ENCODE measurements at regions not wholly inside any gene's neighbourhood (a gene's known extent, or its start where the extent isn't known, plus 50 kb on each side); places are given as distances from the start of the nearest gene placed in this dataset.

DNA sequence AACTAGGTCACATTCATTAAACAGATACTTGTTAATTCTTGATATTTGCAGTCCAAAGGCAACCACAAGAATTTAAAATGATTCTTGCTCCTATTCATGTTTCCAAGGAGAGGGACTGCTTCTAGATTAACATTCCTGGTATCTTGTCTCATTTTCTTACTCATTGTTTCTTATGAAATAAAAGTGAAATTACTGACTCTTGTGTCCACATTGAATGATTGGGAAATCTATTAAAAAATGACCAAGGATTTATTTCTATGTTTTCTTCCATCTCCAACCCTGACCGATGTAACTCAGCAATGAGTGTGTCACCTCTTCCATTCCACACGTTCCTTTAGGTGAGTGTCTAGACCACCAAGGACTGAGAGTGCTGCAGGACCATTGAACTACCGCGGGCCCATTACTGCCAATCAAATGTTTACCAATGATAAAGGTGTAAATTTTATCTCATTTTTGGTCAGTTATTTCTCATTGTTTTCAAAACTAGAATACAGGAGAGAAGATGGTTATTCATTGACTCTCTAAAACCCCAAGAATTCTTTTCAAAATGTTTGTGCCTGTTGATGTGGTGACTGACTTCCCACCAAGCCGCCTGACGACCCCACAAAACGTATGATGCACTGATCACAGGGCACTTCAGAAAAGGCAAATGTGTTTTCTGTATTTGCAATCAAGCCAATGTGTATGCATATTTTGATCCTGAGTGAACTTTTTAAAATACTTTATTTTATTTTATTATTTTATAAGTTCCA is 414.6 kb upstream of the PTBP2 start:
- H3K4me1 ChIP-seq (ENCODE audit: control insufficient read depth in 4 of 4, insufficient read depth in 4 of 4, low read length in 3 of 4): peaks cover 0 to 4% (median 4%) of the 10 kb centered on the region in 4 donors
- H3K9me3 ChIP-seq (ENCODE audit: control insufficient read depth in 4 of 4, low read length in 3 of 4): no peaks in the 10 kb centered on the region
- H3K27ac ChIP-seq (ENCODE audit: low read depth in 1 of 2, low read length in 2 of 2): no peak overlapping the region
- DNase-seq (ENCODE audit: low spot score): no peak
- no peaks in the 10 kb centered on the region for H3K36me3 ChIP-seq (ENCODE audit: control insufficient read depth in 4 of 4, insufficient read depth in 3 of 4, low read depth in 1 of 4, low read length in 3 of 4)
- 93% methylated on average over 7 of the region's 7 CpGs for WGBS
- H3K27me3 ChIP-seq (ENCODE audit: control insufficient read depth in 4 of 4, insufficient read depth in 4 of 4, low read length in 3 of 4): no peaks in the 10 kb centered on the region
- TF ChIP-seq, protein P1, sequence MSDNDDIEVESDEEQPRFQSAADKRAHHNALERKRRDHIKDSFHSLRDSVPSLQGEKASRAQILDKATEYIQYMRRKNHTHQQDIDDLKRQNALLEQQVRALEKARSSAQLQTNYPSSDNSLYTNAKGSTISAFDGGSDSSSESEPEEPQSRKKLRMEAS (IDR thresholded peaks at IDR 0.05): no peak
- H3K9ac ChIP-seq (ENCODE audit: low read depth in 1 of 2, low read length in 2 of 2): no peak overlapping the region
- H3K4me3 ChIP-seq (ENCODE audit: low read depth in 1 of 3, low read length in 3 of 3): no peak overlapping the region

DNA sequence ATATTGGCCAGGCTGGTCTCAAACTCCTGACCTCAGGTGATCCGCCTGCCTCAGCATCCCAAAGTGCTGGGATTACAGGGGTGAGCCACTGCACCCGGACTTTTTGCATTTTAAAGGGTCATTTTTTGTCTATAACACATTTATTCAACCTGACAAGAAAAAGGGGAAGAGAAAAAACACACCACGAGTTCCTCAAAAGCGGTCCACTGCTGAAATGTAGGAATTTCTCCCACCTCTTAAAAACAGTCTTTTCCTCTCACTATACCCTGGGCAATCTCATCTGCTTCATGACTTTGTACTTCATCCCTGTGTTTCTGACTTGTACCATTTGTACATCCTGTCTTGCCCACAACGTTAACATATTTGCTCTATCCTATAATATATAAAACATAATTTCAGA is 413.3 kb upstream of the PTBP2 start:
- 78% methylated on average over 5 of the region's 5 CpGs for WGBS
- H3K9me3 ChIP-seq (ENCODE audit: control insufficient read depth in 4 of 4, low read length in 3 of 4): no peaks in the 10 kb centered on the region
- H3K36me3 ChIP-seq (ENCODE audit: control insufficient read depth in 4 of 4, insufficient read depth in 3 of 4, low read depth in 1 of 4, low read length in 3 of 4): no peaks in the 10 kb centered on the region
- H3K4me3 ChIP-seq (ENCODE audit: low read depth in 1 of 3, low read length in 3 of 3): no peak overlapping the region
- H3K27me3 ChIP-seq (ENCODE audit: control insufficient read depth in 4 of 4, insufficient read depth in 4 of 4, low read length in 3 of 4): no peaks in the 10 kb centered on the region
- DNase-seq (ENCODE audit: low spot score): no peak
- peaks cover 0 to 4% (median 4%) of the 10 kb centered on the region in 4 donors for H3K4me1 ChIP-seq (ENCODE audit: control insufficient read depth in 4 of 4, insufficient read depth in 4 of 4, low read length in 3 of 4)
- TF ChIP-seq, protein P2, sequence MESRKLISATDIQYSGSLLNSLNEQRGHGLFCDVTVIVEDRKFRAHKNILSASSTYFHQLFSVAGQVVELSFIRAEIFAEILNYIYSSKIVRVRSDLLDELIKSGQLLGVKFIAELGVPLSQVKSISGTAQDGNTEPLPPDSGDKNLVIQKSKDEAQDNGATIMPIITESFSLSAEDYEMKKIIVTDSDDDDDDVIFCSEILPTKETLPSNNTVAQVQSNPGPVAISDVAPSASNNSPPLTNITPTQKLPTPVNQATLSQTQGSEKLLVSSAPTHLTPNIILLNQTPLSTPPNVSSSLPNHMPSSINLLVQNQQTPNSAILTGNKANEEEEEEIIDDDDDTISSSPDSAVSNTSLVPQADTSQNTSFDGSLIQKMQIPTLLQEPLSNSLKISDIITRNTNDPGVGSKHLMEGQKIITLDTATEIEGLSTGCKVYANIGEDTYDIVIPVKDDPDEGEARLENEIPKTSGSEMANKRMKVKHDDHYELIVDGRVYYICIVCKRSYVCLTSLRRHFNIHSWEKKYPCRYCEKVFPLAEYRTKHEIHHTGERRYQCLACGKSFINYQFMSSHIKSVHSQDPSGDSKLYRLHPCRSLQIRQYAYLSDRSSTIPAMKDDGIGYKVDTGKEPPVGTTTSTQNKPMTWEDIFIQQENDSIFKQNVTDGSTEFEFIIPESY (IDR thresholded peaks at IDR 0.05): no peak
- TF ChIP-seq NR2F2 (IDR thresholded peaks at IDR 0.05): no peak
- TF ChIP-seq TAF1 (conservative IDR thresholded peaks at IDR 0.05): no peak
- TF ChIP-seq, protein P3, sequence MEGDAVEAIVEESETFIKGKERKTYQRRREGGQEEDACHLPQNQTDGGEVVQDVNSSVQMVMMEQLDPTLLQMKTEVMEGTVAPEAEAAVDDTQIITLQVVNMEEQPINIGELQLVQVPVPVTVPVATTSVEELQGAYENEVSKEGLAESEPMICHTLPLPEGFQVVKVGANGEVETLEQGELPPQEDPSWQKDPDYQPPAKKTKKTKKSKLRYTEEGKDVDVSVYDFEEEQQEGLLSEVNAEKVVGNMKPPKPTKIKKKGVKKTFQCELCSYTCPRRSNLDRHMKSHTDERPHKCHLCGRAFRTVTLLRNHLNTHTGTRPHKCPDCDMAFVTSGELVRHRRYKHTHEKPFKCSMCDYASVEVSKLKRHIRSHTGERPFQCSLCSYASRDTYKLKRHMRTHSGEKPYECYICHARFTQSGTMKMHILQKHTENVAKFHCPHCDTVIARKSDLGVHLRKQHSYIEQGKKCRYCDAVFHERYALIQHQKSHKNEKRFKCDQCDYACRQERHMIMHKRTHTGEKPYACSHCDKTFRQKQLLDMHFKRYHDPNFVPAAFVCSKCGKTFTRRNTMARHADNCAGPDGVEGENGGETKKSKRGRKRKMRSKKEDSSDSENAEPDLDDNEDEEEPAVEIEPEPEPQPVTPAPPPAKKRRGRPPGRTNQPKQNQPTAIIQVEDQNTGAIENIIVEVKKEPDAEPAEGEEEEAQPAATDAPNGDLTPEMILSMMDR (IDR thresholded peaks at IDR 0.05; ENCODE audit: low read depth, low read length, missing input control): no peak
- TF ChIP-seq, protein P4, sequence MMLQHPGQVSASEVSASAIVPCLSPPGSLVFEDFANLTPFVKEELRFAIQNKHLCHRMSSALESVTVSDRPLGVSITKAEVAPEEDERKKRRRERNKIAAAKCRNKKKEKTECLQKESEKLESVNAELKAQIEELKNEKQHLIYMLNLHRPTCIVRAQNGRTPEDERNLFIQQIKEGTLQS (IDR thresholded peaks at IDR 0.05): no peak
- TF ChIP-seq EGR1 (IDR thresholded peaks at IDR 0.05; ENCODE audit: low read depth in 2 of 2): no peak
- TF ChIP-seq, protein P1 (IDR thresholded peaks at IDR 0.05): no peak
- no peak for TF ChIP-seq RAD21 (IDR thresholded peaks at IDR 0.05)
- no peak for TF ChIP-seq FOXA2 (IDR thresholded peaks at IDR 0.05)
- no peak for TF ChIP-seq FOXA1 (IDR thresholded peaks at IDR 0.05)
- no peak overlapping the region for H3K27ac ChIP-seq (ENCODE audit: low read depth in 1 of 2, low read length in 2 of 2)
- no peak overlapping the region for H3K9ac ChIP-seq (ENCODE audit: low read depth in 1 of 2, low read length in 2 of 2)

DNA sequence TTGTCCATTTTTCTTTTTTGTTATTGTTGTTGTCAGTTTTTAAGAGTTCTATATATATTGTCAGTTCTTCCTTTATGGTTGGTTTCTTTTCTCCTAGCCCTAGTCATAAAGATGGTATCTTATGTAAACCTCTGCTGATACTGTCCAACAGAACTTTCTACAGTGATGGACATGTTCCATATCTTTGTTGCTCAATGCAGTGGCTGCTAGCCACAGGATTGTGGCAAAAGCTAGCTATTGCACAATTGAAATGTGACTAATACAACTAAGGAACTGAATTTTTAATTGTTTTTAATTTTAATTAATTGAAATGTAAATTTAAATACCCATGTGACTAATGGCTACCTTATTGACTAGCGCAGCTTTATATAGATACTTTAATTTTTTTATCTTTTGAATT is 411.8 kb upstream of the PTBP2 start:
- Histone ChIP-seq H3K4me1 (ENCODE audit: control insufficient read depth in 4 of 4, insufficient read depth in 4 of 4, low read length in 3 of 4) (peaks cover 0 to 4% (median 4%) of the 10 kb centered on the region in 4 donors), H3K9me3 (ENCODE audit: control insufficient read depth in 4 of 4, low read length in 3 of 4) (no peaks in the 10 kb centered on the region), H3K27ac (ENCODE audit: low read depth in 1 of 2, low read length in 2 of 2) (no peak overlapping the region), H3K36me3 (ENCODE audit: control insufficient read depth in 4 of 4, insufficient read depth in 3 of 4, low read depth in 1 of 4, low read length in 3 of 4) (no peaks in the 10 kb centered on the region), H3K27me3 (ENCODE audit: control insufficient read depth in 4 of 4, insufficient read depth in 4 of 4, low read length in 3 of 4) (no peaks in the 10 kb centered on the region), H3K9ac (ENCODE audit: low read depth in 1 of 2, low read length in 2 of 2) (no peak overlapping the region), H3K4me3 (ENCODE audit: low read depth in 1 of 3, low read length in 3 of 3) (no peak overlapping the region)
- WGBS: 78% methylated on average over 1 of the region's 1 CpG
- no peak for DNase-seq (ENCODE audit: low spot score)
- TF ChIP-seq, protein P4 (IDR thresholded peaks at IDR 0.05): peak; percentile 72
- TF ChIP-seq YY1 (IDR thresholded peaks at IDR 0.05) (peak; percentile 84), RXRA (IDR thresholded peaks at IDR 0.05) (peak in 1 of 2 donors; percentile 59), HNF4A (conservative IDR thresholded peaks at IDR 0.05) (peak; percentile 41 to 68), NR2F2 (IDR thresholded peaks at IDR 0.05) (no peak), GABPA (IDR thresholded peaks at IDR 0.05 in 1 of 2, conservative IDR thresholded peaks at IDR 0.05 in 1 of 2) (no peak), EGR1 (IDR thresholded peaks at IDR 0.05; ENCODE audit: low read depth in 2 of 2) (peak in 1 of 2 donors; percentile 49), RAD21 (IDR thresholded peaks at IDR 0.05) (peak; percentile 36 to 45), FOXA1 (IDR thresholded peaks at IDR 0.05) (no peak), FOXA2 (IDR thresholded peaks at IDR 0.05) (peak; percentile 56), JUND (IDR thresholded peaks at IDR 0.05) (peak; percentile 61 to 84)
- TF ChIP-seq, protein P1 (IDR thresholded peaks at IDR 0.05): no peak
- TF ChIP-seq, protein P2 (IDR thresholded peaks at IDR 0.05): peak; percentile 36
- TF ChIP-seq, protein P3 (IDR thresholded peaks at IDR 0.05; ENCODE audit: low read depth, low read length, missing input control): no peak

All from liver (tissue), 8 donors.